GM18861 (cell line): ENCODE measurements at regions not wholly inside any gene's neighbourhood (a gene's known extent, or its start where the extent isn't known, plus 50 kb on each side); places are given as distances from the start of the nearest gene placed in this dataset.
A peak's percentile ranks its signal among the peaks of the same experiment; 100 is the strongest.
"Not testable (repeated sequence)": the region's sequence is repeated elsewhere in the genome, so short reads cannot be mapped to it uniquely, and the experiment has no call there.

ENCODE experiments used
- ATAC-seq: cut with Tn5 transposase; IDR thresholded peaks from one replicate; pipeline ENCODE4 v1.9.1; 2021; ENCODE audit not compliant: unreplicated experiment

DNA sequence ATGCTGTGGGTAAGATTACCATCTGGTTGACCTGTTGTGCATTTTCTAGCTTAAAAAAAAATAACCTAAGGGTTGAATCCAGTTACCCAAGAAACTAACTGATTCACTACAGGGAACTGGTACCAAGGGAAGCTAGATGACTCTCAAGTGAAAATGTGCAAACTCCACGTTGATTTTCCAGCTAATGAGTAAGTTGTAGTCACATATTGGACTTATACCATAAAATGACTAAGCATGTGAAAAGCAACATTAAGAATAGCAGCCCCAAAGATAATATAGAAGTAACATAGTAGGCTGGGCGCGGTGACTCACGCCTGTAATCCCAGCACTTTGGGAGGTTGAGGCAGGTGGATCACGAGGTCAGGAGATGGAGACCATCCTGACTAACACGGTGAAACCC lies 270.9 kb downstream of the SPRY1 start:
- no peak for ATAC-seq

GRCh38 chr4:123667991-123668390 lies 271.4 kb downstream of the SPRY1 start:
- ATAC-seq: no peak

DNA sequence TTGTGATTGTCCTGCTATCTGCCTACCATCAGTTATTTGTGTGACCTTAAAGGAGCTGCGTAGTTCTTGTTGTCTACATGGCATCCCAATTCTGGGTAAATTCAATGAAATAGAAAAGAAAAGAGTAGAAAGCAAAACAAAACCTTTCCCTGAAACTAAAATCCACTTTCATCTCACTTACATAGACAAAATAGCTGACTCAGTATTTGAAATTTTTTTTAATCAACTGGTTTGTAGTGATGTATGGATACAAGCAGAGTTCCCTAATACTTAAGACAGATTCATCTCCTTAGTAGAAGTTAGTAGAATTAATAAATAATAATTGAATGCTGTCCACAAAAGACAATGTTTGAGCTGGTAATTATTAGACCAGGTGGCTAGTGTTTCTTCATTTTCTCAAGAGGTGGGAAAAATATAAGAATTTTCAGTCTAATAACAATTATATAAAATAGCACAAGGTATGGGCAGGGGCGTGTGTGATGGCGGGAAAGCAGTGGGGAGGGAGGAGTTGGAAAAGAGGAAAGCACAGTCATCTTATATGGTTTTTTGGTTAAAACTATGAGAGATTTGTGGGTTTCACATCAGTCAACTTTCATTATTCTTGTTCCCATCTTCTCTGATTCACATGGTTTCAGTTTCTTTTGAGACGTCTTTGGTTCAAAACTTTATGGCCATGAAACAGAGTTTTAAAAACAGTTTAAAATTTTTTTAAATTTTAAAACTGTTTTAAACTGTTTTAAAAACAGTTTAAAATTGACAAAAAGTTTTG lies 275.2 kb downstream of the SPRY1 start:
- ATAC-seq: peak; percentile 89

- peak; percentile 47 for ATAC-seq
Observed at GRCh38 chr4:123672987-123673386, 276.4 kb downstream of the SPRY1 start.

DNA sequence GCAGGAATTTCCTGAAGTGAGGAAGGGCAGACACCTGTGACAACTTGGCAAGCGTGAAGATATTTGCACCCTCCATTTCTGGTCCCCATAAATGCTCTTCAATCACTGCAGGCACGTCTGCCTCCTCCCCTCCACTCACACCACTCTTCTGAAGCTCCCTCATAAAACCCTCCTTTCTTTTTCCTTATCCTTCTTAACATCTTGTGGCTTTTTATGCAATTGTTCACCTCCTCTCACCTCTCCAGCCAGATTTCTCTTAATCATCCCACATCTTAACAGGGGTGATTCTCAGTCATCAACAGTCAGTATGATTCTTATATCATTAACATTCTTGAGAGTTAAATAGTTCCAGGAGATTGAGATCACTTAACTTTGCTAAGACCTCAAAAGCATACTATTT lies 277.4 kb downstream of the SPRY1 start:
- no peak for ATAC-seq

- ATAC-seq: no peak
Observed at GRCh38 chr4:123674762-123675465, 278.3 kb downstream of the SPRY1 start.

GRCh38 chr4:123675567-123675966 lies 279.0 kb downstream of the SPRY1 start:
- no peak for ATAC-seq

DNA sequence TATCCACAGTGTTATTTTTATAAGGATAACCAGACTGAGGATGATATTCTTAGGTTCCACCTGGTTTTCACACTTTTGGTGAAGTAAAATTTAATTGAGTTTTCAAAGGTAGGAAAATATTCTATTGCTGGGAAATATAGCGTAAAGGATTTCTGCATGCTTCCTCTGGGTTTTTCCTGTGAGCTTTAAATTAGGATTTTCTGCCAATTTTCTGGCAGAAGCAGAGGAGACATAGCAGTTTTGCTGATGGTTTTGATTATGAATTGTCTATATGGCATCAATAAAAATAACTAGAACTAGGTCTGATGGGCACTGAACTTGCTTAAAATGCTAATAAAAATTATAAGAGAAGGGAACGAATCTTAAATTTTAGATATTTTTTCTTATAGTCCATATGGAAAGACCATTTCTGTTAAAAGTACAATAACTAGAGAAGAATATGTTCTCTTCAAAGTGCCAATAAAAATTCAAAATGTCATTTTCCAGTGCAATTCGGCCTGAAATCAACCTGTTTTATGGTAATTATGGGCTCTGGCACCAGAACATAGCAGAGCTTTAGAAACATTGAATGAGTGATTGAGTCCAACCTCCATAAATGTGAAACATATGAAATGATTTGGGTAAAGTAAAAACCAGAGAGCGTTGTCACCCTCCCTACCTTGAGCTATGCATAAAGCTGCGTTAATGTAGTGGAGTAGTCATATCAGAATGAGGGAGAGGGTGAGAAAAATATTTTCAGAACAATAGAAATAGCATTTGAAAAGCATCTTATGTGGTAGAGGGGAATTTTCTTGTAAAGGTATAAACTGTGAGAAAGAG lies 279.7 kb downstream of the SPRY1 start:
- ATAC-seq: no peak

GRCh38 chr4:123676890-123677229 lies 280.3 kb downstream of the SPRY1 start:
- ATAC-seq: no peak

DNA sequence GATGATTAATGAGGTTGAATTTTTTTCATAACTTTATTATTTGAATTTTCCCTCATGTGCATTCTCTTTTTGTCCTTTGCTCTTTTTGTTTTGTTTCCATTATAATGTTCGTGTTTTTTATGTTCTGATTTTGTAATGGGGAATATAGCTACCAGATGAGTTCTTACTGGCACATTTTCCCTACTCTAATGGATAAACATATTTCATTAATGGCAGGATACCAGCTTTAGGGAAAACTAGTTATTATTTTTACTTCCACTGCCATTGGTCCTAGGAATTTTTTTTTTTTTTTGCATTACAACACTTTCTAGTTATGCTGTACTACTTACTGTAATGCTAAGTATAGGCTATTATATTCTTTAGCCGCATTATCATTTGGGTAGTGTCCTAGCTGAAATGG lies 286.3 kb downstream of the SPRY1 start:
- ATAC-seq: no peak

GRCh38 chr4:123684937-123685336 lies 288.3 kb downstream of the SPRY1 start:
- ATAC-seq: not testable (repeated sequence)

GRCh38 chr4:123695531-123695930 lies 298.9 kb downstream of the SPRY1 start:
- not testable (repeated sequence) for ATAC-seq

DNA sequence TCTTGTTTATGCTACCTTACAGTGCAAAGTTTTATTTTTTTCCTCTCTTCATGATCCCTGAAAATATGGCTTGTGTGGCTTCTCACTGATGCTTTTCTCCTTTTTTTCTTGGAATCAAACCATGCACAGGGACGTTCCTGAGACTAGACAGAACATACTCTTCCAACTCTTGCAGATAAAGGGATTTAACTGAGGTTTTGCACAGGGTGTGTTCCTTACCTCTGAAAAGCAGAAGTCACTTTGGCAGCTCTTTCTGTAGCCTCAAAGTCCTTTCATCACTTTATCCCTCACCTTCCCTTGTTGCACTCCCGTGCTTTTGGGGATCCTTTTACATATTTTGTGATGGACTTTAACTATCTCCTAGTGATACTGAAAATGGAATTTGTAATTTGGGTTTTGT lies 300.1 kb downstream of the SPRY1 start:
- ATAC-seq: no peak

- no peak for ATAC-seq
Observed at GRCh38 chr4:123698556-123698955, 302.0 kb downstream of the SPRY1 start.

GRCh38 chr4:123699880-123700771 lies 303.5 kb downstream of the SPRY1 start:
- ATAC-seq: no peak

- ATAC-seq: no peak
Observed at GRCh38 chr4:123701131-123701575, 304.6 kb downstream of the SPRY1 start.

DNA sequence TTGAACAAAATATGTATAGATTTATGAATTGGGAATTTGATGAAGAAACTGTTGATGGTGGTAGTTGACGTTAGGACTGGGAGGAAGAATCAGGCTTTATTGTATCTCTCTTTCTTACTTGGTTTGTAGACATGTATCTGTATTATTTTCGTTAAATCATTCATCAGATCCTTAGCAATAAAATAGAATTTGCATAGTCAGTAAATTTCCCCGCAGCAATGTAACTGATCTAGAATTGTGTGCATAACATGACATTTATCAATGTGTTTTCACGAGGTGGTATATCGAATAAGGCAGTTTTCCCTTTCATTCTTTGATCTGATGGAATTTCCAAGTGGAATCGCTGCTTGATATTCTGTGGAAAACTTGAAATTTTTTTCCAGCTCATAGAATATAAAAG lies 308.8 kb downstream of the SPRY1 start:
- ATAC-seq: no peak

DNA sequence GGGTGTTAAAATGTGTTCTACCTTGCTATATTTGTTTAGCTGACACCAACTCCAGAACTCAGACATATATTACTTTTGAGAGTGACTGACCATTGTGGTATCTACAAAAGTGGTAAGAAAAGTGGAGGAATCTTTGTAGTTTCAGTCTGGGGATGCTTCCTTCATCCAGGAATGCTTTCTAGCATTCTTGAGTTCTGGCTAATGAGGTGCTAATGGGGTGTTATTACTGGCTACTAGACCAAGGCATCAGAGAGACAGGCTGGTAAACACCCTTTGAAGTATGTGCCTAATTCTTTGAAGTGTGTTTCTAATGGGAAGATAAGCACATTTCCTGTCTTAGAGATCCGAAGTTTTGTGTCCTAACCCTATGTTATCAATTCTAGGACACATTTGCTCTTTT lies 310.4 kb downstream of the SPRY1 start:
- no peak for ATAC-seq

- ATAC-seq: no peak
Observed at GRCh38 chr4:123708902-123709301, 312.3 kb downstream of the SPRY1 start.

DNA sequence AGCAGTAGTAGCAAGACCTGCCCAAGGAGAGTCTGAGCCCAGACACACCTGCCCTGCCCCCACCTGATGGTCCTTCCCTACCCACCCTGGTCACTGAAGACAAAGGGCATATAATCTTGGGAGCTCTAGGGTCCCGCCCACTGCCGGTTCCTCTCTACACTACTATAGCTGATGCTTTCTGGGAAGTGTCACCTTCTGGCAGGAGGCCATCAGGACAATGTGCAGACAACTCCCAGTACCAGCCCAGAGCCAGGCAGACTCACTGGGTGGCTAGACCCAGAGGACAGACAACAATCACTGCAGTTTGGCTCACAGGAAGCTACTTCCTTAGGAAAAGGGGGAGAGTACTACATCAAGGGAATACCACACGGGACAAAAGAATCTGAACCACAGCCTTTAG lies 312.7 kb downstream of the SPRY1 start:
- no peak for ATAC-seq

DNA sequence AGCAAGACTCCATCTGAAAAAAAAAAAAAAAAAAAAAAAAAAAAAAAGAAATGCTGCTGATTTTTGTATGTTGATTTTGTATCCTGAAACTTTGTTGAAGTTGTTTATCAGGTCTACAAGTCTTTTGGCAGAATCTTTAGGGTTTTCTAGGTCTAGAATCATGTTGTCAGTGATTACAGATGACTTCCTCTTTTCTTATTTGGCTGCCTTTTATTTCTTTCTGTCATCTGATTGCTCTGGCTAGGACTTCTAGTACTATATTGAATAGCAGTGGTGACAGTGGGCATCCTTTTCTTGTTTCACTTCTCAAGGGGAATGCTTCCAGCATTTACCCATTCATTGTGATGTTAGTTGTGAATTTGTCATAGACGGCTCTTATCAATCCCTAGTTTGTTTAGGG lies 334.4 kb downstream of the SPRY1 start:
- no peak for ATAC-seq
